ENCODE measurements at regions not wholly inside any gene's neighbourhood (a gene's known extent, or its start where the extent isn't known, plus 50 kb on each side); places are given as distances from the start of the nearest gene placed in this dataset.

DNA sequence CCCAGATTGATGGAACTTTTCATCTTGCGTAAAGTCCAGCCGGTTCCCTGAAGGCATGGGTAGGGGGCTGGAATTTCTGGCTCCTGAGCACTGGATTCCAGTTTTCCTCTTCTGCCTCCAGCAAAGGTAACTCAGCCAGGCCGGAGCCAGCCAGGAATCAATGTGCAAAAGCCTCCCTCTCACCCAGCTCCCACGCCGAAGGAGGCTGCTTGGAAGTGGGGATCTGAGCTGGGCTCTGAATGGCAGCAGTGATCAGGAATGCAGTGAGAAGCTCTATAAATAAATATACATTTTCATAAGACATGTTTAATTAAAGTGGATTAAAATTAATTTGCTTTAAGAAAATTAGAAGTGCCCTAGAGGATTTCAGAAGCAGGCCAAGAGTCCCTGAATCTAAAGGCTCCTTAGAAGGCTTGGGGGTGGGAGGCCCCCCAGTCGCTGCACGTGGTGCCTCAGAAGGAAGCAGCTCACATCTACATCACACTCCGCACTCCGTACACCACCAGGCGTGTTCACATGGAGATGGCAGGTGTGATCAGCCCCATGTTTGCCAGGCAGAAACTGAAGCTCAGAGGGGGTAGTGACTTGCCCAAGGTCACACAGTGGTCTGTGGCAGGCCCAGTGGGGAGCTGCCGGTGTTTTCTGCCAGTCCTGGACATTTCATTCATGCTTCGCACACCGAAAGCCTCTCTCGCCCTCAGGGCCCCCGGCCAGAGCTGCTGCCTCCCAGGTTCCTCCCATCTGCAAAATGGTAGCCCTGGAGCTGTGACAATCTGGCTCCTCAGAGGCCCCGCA, 148.6 kb upstream of the LINGO1 start:
- DNase-seq (no peak), ATAC-seq (ENCODE audit: insufficient read depth, low FRiP score) (no peak)
- H3K4me3 ChIP-seq = no peak overlapping the region
- no peaks in the 10 kb centered on the region for H3K36me3 ChIP-seq (ENCODE audit: control insufficient read depth in 4 of 4, insufficient read depth in 4 of 4, low read length in 4 of 4)
- H3K27me3 ChIP-seq (ENCODE audit: control insufficient read depth in 3 of 3, insufficient read depth in 3 of 3, low read length in 2 of 3) = peaks cover 0 to 6% (median 2%) of the 10 kb centered on the region in 3 donors
- H3K9ac ChIP-seq (ENCODE audit: insufficient read depth in 1 of 2, low read length in 2 of 2) = no peak overlapping the region
- no peak overlapping the region for H3K27ac ChIP-seq (ENCODE audit: low read depth in 1 of 2, low read length in 1 of 2)
- TF ChIP-seq, protein P1, sequence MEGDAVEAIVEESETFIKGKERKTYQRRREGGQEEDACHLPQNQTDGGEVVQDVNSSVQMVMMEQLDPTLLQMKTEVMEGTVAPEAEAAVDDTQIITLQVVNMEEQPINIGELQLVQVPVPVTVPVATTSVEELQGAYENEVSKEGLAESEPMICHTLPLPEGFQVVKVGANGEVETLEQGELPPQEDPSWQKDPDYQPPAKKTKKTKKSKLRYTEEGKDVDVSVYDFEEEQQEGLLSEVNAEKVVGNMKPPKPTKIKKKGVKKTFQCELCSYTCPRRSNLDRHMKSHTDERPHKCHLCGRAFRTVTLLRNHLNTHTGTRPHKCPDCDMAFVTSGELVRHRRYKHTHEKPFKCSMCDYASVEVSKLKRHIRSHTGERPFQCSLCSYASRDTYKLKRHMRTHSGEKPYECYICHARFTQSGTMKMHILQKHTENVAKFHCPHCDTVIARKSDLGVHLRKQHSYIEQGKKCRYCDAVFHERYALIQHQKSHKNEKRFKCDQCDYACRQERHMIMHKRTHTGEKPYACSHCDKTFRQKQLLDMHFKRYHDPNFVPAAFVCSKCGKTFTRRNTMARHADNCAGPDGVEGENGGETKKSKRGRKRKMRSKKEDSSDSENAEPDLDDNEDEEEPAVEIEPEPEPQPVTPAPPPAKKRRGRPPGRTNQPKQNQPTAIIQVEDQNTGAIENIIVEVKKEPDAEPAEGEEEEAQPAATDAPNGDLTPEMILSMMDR (IDR thresholded peaks at IDR 0.05; ENCODE audit: control extremely low read depth, extremely low read depth) = no peak
- WGBS, 2 donors = 84 to 90% methylated on average over 16 of the region's 16 CpGs
- H3K4me1 ChIP-seq (ENCODE audit: control insufficient read depth in 5 of 5, insufficient read depth in 5 of 5, low read length in 5 of 5) = no peaks in the 10 kb centered on the region
- H3K9me3 ChIP-seq (ENCODE audit: control insufficient read depth in 4 of 4, insufficient read depth in 3 of 4, low read length in 3 of 4) = peaks cover 0 to 17% (median 3%) of the 10 kb centered on the region in 4 donors

DNA sequence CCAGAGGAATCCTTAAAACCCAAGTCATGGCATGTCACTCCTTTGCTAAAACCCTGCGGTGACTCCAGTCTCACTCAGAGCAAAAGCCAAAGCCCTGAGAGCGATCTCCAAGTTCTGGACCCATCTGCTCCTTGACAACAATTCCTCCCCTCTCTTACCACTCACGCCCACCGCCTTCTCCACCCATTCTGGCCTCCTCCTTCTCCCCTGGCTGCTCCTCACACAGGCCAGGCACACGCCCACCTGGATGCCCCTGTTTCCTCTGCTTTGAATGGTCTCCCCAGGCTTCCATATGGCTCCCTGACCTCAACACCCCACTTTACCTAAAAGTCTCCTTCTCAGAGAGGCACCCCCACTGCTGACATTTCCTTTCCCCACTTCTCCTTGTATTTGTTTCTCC, 146.1 kb upstream of the LINGO1 start:
- Histone ChIP-seq H3K9me3 (ENCODE audit: control insufficient read depth in 4 of 4, insufficient read depth in 3 of 4, low read length in 3 of 4) (peaks cover 0 to 17% (median 3%) of the 10 kb centered on the region in 4 donors), H3K27me3 (ENCODE audit: control insufficient read depth in 3 of 3, insufficient read depth in 3 of 3, low read length in 2 of 3) (peaks cover 0 to 2% (median 0%) of the 10 kb centered on the region in 3 donors), H3K27ac (ENCODE audit: low read depth in 1 of 2, low read length in 1 of 2) (no peak overlapping the region), H3K4me3 (no peak overlapping the region), H3K4me1 (ENCODE audit: control insufficient read depth in 5 of 5, insufficient read depth in 5 of 5, low read length in 5 of 5) (no peaks in the 10 kb centered on the region), H3K36me3 (ENCODE audit: control insufficient read depth in 4 of 4, insufficient read depth in 4 of 4, low read length in 4 of 4) (no peaks in the 10 kb centered on the region), H3K9ac (ENCODE audit: insufficient read depth in 1 of 2, low read length in 2 of 2) (no peak overlapping the region)
- TF ChIP-seq, protein P1 (IDR thresholded peaks at IDR 0.05; ENCODE audit: control extremely low read depth, extremely low read depth) = no peak
- 89 to 91% methylated on average over 5 of the region's 5 CpGs for WGBS, 2 donors
- ATAC-seq (ENCODE audit: insufficient read depth, low FRiP score) (no peak), DNase-seq (no peak)

DNA sequence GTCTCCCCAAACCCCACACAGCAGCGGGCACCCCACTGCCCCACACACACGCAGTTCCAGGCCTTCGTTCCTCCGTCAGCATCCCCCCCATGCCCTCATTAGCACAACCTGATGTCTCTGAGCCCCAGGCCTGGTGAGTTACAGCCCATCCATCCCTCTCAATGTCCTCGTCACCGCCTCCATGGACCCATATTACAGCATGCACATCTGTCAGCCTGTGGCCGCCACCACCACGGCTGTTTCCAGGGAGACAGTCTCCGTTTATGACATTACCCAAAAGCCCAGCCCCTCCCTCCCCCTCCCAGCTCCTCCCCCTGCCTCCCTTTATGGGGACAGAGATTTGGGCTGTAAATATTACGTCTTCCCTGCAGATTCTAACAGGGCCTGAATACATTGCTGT, 143.1 kb upstream of the LINGO1 start:
- Histone ChIP-seq H3K4me1 (ENCODE audit: control insufficient read depth in 5 of 5, insufficient read depth in 5 of 5, low read length in 5 of 5) (no peaks in the 10 kb centered on the region), H3K9me3 (ENCODE audit: control insufficient read depth in 4 of 4, insufficient read depth in 3 of 4, low read length in 3 of 4) (peaks cover 0 to 11% (median 3%) of the 10 kb centered on the region in 4 donors), H3K27ac (ENCODE audit: low read depth in 1 of 2, low read length in 1 of 2) (no peak overlapping the region), H3K4me3 (no peak overlapping the region), H3K36me3 (ENCODE audit: control insufficient read depth in 4 of 4, insufficient read depth in 4 of 4, low read length in 4 of 4) (no peaks in the 10 kb centered on the region), H3K27me3 (ENCODE audit: control insufficient read depth in 3 of 3, insufficient read depth in 3 of 3, low read length in 2 of 3) (no peaks in the 10 kb centered on the region), H3K9ac (ENCODE audit: insufficient read depth in 1 of 2, low read length in 2 of 2) (no peak overlapping the region)
- 75 to 79% methylated on average over 10 of the region's 10 CpGs for WGBS, 2 donors
- DNase-seq = no peak
- no peak for ATAC-seq (ENCODE audit: insufficient read depth, low FRiP score)
- TF ChIP-seq, protein P1 (IDR thresholded peaks at IDR 0.05; ENCODE audit: control extremely low read depth, extremely low read depth) = no peak
